GM12875 (cell line): ENCODE measurements at regions not wholly inside any gene's neighbourhood (a gene's known extent, or its start where the extent isn't known, plus 50 kb on each side); places are given as distances from the start of the nearest gene placed in this dataset.

Source experiments
- H3K4me3 ChIP-seq: one replicate; pipeline ENCODE4 v1.5.1; 2011; ENCODE audit warnings: low read depth, low read length, control low read depth
- CTCF ChIP-seq: IDR thresholded peaks from 2 replicates; pipeline ENCODE4 v1.5.1; 2011; ENCODE audit warnings: low read depth, mild to moderate bottlenecking, control low read depth, inconsistent platforms, low read length, moderate library complexity, borderline replicate concordance; ENCODE audit not compliant: insufficient read depth

GRCh38 chr5:97657239-97657638, 474.2 kb upstream of the RIOK2 start:
- no peak overlapping the region for H3K4me3 ChIP-seq
- no peak for TF ChIP-seq CTCF

DNA sequence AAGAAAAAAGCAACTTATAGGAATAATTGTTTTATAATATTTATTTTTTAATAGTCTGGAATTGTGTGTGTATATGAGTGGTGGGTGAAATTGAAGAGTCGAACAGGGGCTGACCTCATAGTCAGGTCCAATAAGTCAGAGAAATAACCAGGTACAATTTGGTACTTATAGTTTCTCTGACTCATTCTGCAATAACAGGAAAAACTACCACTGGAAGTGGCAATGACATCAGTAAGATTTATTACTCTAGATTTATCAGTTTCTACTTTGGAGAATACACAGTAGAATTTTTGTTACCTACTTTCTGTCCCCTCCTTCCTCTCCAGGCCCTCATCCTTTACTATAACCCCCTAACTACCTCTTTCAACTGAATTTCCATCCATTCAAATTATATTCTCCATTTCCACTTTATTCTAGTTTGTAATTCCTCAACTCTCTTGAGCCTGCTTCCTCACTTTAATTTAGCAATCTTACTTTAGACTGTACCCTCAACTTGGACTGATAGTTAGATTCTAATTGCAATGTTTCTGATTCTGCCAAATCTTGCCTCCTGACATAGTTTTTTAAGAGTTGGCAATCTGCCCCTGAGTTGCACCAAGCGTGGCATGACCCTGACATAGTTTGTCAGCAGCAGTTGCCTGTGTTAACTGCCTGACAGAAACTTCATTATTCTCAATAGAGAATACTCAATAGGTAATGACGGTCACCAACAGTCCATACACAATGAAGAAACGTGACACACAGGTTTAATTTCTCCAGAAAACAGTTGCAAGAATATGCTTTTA, 475.3 kb upstream of the RIOK2 start:
- H3K4me3 ChIP-seq = no peak overlapping the region
- TF ChIP-seq CTCF = no peak

GRCh38 chr5:97666783-97667182, 483.7 kb upstream of the RIOK2 start:
- no peak for TF ChIP-seq CTCF
- no peak overlapping the region for H3K4me3 ChIP-seq

DNA sequence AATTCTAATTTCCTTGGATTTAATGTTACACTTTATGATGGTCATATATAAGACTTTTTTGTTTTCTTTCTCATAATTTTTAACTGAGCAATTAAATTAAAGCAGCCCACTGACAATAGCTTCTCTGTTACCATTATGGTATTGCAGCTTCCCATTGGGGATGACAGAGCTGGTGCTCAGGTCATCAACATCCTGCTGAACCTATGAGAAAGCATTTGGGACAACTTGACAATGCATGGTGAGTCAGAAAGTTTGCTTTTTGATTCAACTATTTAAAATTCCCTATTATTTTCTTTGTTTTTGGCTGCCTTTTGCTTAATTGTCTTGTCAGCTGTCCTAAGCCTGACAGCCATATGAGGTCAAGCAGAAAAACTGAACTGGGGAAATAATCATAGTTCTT, 487.4 kb upstream of the RIOK2 start:
- H3K4me3 ChIP-seq = no peak overlapping the region
- no peak for TF ChIP-seq CTCF

DNA sequence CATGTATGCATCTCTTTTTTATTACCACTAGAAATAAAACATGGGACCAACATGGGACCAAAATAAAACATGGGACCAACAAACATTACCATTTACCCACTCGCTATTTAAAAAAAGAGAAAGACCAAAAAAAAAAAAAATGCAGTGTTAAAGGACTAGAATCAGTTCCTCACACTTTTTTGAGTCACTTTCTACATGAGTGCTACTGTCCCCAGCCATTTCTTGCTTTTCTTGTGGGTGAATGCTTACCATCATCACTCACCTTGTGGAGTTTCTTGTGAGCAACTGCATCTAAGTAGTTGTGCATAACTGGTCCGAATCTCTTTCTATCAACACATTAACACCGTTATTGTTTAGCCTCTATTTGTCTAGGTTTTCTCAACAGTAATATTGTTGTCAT, 493.6 kb upstream of the RIOK2 start:
- no peak for TF ChIP-seq CTCF
- H3K4me3 ChIP-seq = no peak overlapping the region

- H3K4me3 ChIP-seq = no peak overlapping the region
- TF ChIP-seq CTCF = no peak
These were observed 511.0 kb upstream of the RIOK2 start for GRCh38 chr5:97694091-97694490.

DNA sequence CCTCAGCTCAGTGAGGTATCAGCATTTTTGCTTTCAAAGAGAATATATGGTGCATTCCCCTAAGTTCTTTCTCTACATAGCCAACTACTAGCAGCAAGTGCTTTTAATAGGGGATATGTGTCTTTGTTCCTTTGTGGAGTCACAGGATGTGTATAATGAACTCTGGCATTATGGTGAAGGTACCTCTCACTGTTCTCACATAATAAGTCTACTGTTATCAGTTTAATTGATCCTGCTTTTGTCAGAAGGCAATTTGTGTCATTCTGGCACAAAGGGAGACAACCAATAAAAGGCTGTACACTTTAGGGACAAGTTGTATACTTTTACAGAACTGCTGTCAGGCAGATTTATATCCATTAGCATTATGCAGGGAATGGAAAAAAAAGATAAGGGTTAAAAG, 531.4 kb upstream of the RIOK2 start:
- TF ChIP-seq CTCF = no peak

More for the DNA sequence above, 531.4 kb upstream of the RIOK2 start:
- no peak overlapping the region for H3K4me3 ChIP-seq
